ENCODE measurements at regions not wholly inside any gene's neighbourhood (a gene's known extent, or its start where the extent isn't known, plus 50 kb on each side); places are given as distances from the start of the nearest gene placed in this dataset.

DNA sequence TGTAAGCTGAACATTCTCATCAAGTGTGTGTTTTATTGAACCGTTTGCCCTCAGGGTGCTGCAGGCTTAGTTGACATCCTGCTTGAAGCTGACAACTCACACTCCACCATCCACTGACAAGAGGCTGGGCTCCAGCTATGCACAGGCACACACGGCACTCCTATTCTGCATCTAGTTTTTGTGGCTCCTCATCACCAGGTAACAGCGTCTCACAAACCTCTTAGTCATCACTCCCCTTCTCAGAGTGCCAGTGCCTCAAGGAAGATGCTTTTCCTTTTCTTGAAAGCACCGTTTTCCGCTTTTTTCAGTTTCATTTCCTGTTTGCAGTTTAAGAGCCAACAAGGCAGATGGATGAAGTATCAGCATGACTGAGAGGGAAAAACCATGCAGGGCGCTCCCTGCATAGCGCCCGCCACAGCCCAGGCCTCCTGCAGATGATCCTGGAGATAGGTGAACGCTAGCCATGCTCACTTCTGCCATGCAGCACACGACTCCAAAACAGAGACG is 491.2 kb downstream of the COG6 start:
- TF ChIP-seq, protein P1, sequence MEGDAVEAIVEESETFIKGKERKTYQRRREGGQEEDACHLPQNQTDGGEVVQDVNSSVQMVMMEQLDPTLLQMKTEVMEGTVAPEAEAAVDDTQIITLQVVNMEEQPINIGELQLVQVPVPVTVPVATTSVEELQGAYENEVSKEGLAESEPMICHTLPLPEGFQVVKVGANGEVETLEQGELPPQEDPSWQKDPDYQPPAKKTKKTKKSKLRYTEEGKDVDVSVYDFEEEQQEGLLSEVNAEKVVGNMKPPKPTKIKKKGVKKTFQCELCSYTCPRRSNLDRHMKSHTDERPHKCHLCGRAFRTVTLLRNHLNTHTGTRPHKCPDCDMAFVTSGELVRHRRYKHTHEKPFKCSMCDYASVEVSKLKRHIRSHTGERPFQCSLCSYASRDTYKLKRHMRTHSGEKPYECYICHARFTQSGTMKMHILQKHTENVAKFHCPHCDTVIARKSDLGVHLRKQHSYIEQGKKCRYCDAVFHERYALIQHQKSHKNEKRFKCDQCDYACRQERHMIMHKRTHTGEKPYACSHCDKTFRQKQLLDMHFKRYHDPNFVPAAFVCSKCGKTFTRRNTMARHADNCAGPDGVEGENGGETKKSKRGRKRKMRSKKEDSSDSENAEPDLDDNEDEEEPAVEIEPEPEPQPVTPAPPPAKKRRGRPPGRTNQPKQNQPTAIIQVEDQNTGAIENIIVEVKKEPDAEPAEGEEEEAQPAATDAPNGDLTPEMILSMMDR (IDR thresholded peaks at IDR 0.05), result no peak
- TF ChIP-seq POLR2A (IDR thresholded peaks at IDR 0.05) (no peak), POLR2AphosphoS5 (IDR thresholded peaks at IDR 0.05) (no peak), EP300 (IDR thresholded peaks at IDR 0.05) (no peak)
